GM10266 (cell line): ENCODE measurements at regions not wholly inside any gene's neighbourhood (a gene's known extent, or its start where the extent isn't known, plus 50 kb on each side); places are given as distances from the start of the nearest gene placed in this dataset.
"Not testable (repeated sequence)": the region's sequence is repeated elsewhere in the genome, so short reads cannot be mapped to it uniquely, and the experiment has no call there.

ENCODE experiments used
- DNase-seq: peaks from one replicate; pipeline ENCODE4 v3.0.0; 2012; ENCODE audit errors: extremely low spot score
- TF ChIP-seq, protein P1 (sequence below): IDR thresholded peaks from 2 replicates; pipeline ENCODE4 v1.5.1; 2012; ENCODE audit warnings: mild to moderate bottlenecking, low read depth; ENCODE audit not compliant: control insufficient read depth, insufficient read depth; ENCODE audit errors: missing control alignments

DNA sequence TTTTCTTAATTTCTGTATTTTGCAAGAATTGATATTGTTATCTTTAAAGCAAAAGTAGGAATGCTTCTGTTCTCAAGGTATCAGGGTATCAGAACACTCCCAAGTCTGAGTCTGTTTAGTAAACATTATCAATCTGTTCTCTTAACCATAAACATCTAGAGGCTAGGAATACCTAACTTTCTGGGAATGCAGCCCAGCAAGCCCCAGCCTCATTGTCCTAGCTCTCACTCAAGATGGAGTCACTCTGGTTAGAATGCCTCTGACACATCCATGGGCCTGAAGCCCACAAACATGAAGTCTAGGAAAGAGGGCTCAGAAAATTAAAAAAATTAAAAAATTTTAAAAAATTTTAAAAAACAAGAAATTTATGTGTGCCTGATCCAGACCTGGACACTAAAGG, 315.1 kb upstream of the DKK2 start:
- no peak for DNase-seq
- TF ChIP-seq, protein P1, sequence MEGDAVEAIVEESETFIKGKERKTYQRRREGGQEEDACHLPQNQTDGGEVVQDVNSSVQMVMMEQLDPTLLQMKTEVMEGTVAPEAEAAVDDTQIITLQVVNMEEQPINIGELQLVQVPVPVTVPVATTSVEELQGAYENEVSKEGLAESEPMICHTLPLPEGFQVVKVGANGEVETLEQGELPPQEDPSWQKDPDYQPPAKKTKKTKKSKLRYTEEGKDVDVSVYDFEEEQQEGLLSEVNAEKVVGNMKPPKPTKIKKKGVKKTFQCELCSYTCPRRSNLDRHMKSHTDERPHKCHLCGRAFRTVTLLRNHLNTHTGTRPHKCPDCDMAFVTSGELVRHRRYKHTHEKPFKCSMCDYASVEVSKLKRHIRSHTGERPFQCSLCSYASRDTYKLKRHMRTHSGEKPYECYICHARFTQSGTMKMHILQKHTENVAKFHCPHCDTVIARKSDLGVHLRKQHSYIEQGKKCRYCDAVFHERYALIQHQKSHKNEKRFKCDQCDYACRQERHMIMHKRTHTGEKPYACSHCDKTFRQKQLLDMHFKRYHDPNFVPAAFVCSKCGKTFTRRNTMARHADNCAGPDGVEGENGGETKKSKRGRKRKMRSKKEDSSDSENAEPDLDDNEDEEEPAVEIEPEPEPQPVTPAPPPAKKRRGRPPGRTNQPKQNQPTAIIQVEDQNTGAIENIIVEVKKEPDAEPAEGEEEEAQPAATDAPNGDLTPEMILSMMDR: no peak

- DNase-seq: no peak
- TF ChIP-seq, protein P1: no peak
Observed at GRCh38 chr4:107349732-107350131, 313.6 kb upstream of the DKK2 start.

- TF ChIP-seq, protein P1: no peak
- DNase-seq: no peak
Observed at GRCh38 chr4:107349266-107349665, 313.2 kb upstream of the DKK2 start.

- TF ChIP-seq, protein P1: no peak
- DNase-seq: no peak
Observed at GRCh38 chr4:107348188-107349050, 312.3 kb upstream of the DKK2 start.

GRCh38 chr4:107333518-107333917, 297.4 kb upstream of the DKK2 start:
- no peak for DNase-seq
- TF ChIP-seq, protein P1: no peak

DNA sequence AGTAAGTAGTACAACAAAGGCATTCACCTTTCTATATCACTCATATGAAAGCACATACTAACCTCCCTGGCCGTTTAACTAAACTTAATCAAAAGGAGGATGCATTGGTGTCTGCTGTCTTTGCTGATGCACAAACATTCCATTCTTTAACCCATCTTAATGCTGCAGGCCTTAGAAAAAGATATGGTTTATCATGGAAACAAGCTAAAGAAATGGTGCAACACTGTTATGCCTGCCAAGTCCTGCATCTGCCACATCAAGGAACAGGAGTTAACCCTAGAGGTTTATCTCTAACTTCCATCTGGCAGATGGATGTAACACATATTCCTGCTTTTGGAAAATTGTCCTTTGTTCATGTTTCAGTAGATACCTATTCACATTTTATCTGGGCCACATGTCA, 296.5 kb upstream of the DKK2 start:
- not testable (repeated sequence) for DNase-seq

- TF ChIP-seq, protein P1: no peak
- no peak for DNase-seq
Observed at GRCh38 chr4:107330916-107331315, 294.8 kb upstream of the DKK2 start.
